Progenitor cell of endocrine pancreas (in vitro differentiated cells): ENCODE measurements at regions not wholly inside any gene's neighbourhood (a gene's known extent, or its start where the extent isn't known, plus 50 kb on each side); places are given as distances from the start of the nearest gene placed in this dataset.

ENCODE experiments used
- DNase-seq: peaks from one replicate; pipeline ENCODE4 v3.0.0; 2021; ENCODE audit warnings: low spot score; ENCODE audit not compliant: unreplicated experiment
- H3K27ac Mint-ChIP-seq: 2 replicates; pipeline ENCODE4 v1.8.0; 2021; ENCODE audit warnings: mild to moderate bottlenecking, moderate library complexity, mixed read lengths
- H3K27me3 Mint-ChIP-seq: 2 replicates; pipeline ENCODE4 v1.8.0; 2021; ENCODE audit warnings: mixed read lengths
- H3K36me3 Mint-ChIP-seq: 2 replicates; pipeline ENCODE4 v1.8.0; 2022; ENCODE audit warnings: mixed read lengths; ENCODE audit not compliant: insufficient read depth
- H3K4me1 Mint-ChIP-seq: 2 replicates; pipeline ENCODE4 v1.8.0; 2021; ENCODE audit warnings: low read depth, mixed read lengths
- H3K4me3 Mint-ChIP-seq: 2 replicates; pipeline ENCODE4 v1.8.0; 2021; ENCODE audit warnings: low read depth, mild to moderate bottlenecking, moderate library complexity, mixed read lengths
- H3K9me3 Mint-ChIP-seq: 2 replicates; pipeline ENCODE4 v1.8.0; 2021; ENCODE audit warnings: low read depth, mixed read lengths
- TF ChIP-seq, protein P1 (sequence below): fragments of 200-600 bp; sonication (generic); IDR thresholded peaks from one replicate; pipeline ENCODE4 v1.5.0; 2021; ENCODE audit warnings: antibody characterized with exemption, mild to moderate bottlenecking; ENCODE audit not compliant: unreplicated experiment

DNA sequence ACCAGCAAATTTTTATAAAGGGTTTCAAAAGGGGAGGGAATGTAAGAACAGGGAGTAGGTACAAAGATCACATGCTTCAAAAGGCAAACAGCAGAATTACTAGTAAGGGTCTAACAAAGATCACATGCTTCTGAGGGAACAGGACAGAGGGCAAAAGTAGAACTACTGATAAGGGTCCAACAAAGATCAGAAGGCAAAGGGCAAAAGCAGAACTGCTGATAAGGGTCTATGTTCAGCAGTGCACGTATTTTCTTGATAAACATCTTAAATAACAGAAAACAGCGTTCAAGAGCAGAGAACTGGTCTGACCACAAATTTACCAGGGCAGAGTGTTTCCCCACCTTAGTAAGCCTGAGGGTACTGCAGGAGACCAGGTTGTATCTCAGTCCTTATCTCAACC, 469.5 kb upstream of the PIK3R1 start:
- H3K36me3 Mint-ChIP-seq = peaks cover 8% of the 10 kb centered on the region
- TF ChIP-seq, protein P1, sequence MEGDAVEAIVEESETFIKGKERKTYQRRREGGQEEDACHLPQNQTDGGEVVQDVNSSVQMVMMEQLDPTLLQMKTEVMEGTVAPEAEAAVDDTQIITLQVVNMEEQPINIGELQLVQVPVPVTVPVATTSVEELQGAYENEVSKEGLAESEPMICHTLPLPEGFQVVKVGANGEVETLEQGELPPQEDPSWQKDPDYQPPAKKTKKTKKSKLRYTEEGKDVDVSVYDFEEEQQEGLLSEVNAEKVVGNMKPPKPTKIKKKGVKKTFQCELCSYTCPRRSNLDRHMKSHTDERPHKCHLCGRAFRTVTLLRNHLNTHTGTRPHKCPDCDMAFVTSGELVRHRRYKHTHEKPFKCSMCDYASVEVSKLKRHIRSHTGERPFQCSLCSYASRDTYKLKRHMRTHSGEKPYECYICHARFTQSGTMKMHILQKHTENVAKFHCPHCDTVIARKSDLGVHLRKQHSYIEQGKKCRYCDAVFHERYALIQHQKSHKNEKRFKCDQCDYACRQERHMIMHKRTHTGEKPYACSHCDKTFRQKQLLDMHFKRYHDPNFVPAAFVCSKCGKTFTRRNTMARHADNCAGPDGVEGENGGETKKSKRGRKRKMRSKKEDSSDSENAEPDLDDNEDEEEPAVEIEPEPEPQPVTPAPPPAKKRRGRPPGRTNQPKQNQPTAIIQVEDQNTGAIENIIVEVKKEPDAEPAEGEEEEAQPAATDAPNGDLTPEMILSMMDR = no peak
- H3K27ac Mint-ChIP-seq = peak overlapping the region; percentile 6
- no peak for DNase-seq
- H3K27me3 Mint-ChIP-seq = no peaks in the 10 kb centered on the region
- H3K9me3 Mint-ChIP-seq = peaks cover 16% of the 10 kb centered on the region
- no peak overlapping the region for H3K4me3 Mint-ChIP-seq
- peaks cover 4% of the 10 kb centered on the region for H3K4me1 Mint-ChIP-seq

DNA sequence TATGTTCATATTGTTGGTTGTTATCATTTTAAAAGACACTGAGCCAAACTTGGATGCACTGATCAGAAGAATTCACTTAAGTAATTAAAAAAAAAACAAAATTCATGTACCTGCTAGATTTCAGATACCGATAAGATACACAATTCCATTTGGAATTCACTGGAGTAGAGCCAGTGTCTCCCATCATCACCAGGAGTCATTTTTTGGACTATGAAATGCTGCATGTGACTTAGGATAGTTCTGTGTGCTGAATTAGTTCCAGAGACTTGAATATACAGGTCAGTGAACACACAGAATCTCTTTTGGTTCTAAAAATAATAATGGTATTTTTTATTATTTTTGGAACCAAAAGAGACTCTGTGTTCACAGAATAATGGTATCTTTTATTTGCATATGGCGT, 482.6 kb upstream of the PIK3R1 start:
- DNase-seq = no peak
- Mint-ChIP-seq H3K27ac (no peak overlapping the region), H3K27me3 (no peaks in the 10 kb centered on the region), H3K9me3 (peaks cover 3% of the 10 kb centered on the region), H3K36me3 (no peaks in the 10 kb centered on the region), H3K4me3 (no peak overlapping the region), H3K4me1 (peaks cover 13% of the 10 kb centered on the region)
- TF ChIP-seq, protein P1 = no peak

DNA sequence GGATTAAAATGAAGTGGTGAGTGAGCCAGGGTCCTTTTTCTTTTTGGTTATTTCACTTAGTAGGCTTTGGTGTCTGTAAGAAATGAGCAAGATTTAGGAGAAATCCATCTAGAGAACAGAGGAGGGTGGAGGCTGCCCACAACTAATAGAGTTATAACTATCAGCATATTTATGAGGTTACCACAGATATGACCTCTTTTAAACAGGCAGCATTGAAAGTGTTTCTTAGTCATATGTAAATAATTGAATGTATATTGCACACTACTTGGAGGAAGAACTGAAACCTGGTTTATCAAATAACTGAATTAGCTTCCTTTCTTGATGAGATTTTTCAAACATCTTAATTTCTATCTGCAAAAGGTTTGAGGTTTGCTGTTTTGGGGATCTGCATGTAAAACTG, 483.1 kb upstream of the PIK3R1 start:
- H3K9me3 Mint-ChIP-seq = peaks cover 3% of the 10 kb centered on the region
- no peak overlapping the region for H3K4me3 Mint-ChIP-seq
- H3K36me3 Mint-ChIP-seq = no peaks in the 10 kb centered on the region
- peaks cover 13% of the 10 kb centered on the region for H3K4me1 Mint-ChIP-seq
- no peak overlapping the region for H3K27ac Mint-ChIP-seq
- no peaks in the 10 kb centered on the region for H3K27me3 Mint-ChIP-seq
- no peak for DNase-seq
- TF ChIP-seq, protein P1 = no peak

DNA sequence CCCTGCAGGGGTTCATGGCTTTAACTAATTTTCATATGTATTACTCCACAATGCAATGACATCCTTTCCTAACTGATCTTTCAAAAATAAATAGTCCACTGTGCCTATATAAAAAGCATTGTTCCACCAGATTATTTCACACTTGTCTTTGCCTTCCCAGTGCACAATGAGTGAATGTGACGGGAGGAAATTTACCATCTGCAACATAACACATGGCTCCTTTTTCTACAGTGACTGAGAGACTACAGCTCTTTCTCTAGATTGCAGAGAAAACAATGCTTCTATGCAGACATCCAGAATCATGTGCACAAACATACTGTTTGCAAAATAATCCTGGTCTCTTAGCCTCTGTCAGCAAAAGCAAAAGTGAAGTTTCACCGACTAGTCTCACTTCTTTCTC, 483.7 kb upstream of the PIK3R1 start:
- H3K36me3 Mint-ChIP-seq = no peaks in the 10 kb centered on the region
- DNase-seq = no peak
- no peaks in the 10 kb centered on the region for H3K27me3 Mint-ChIP-seq
- no peak overlapping the region for H3K4me3 Mint-ChIP-seq
- H3K27ac Mint-ChIP-seq = no peak overlapping the region
- peaks cover 13% of the 10 kb centered on the region for H3K4me1 Mint-ChIP-seq
- H3K9me3 Mint-ChIP-seq = peaks cover 3% of the 10 kb centered on the region
- TF ChIP-seq, protein P1 = no peak

DNA sequence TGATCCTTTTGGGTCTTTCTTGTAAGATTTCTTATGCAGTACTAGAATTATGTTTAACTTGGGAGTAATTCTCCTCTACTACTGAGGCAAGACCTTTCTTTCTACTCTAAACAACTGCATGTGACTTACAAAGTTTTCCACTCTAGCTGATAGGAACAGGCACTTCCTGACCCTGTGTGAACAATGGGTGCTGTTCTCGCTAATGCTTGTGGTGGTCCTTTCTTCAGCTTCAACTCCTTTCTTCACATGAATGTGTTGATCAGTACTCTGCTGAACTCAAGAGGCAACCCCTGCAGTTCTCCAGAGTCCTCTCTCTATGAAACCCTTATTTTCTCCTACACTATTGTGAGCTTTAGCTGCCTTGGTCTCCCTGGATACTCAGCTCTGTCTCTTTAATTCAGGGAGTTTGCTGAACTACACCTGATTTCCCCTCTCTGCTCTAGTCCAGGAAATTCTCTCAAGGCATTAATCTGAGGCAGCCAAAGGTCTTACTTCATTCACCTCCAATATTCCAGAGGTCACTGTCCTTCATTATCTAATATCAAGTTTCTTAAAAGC, 484.6 kb upstream of the PIK3R1 start:
- Mint-ChIP-seq H3K4me3 (no peak overlapping the region), H3K9me3 (peaks cover 4% of the 10 kb centered on the region), H3K27ac (peak overlapping the region; percentile 72), H3K4me1 (peaks cover 13% of the 10 kb centered on the region), H3K36me3 (no peaks in the 10 kb centered on the region), H3K27me3 (no peaks in the 10 kb centered on the region)
- TF ChIP-seq, protein P1 = no peak
- no peak for DNase-seq
